ENCODE measurements at regions not wholly inside any gene's neighbourhood (a gene's known extent, or its start where the extent isn't known, plus 50 kb on each side); places are given as distances from the start of the nearest gene placed in this dataset.

GRCh38 chr6:14339711-14340584 is 222.4 kb downstream of the CD83 start:
- no peaks in the 10 kb centered on the region for H3K9me3 ChIP-seq
- H3K27me3 ChIP-seq: no peaks in the 10 kb centered on the region
- no peak overlapping the region for H3K4me3 ChIP-seq
- no peak overlapping the region for H3K27ac ChIP-seq
- intact Hi-C loops (cut with DNase I): no loop called here
- WGBS, 2 donors: 73 to 80% methylated on average over 4 of the region's 4 CpGs
- no peak for DNase-seq
- no peak for TF ChIP-seq CTCF (IDR thresholded peaks at IDR 0.05)
- no peak for TF ChIP-seq POLR2AphosphoS5 (IDR thresholded peaks at IDR 0.05)
- no peak for TF ChIP-seq EP300 (IDR thresholded peaks at IDR 0.05)
- no peak for TF ChIP-seq POLR2A (IDR thresholded peaks at IDR 0.05)
- H3K4me1 ChIP-seq: peaks cover 0 to 7% (median 0%) of the 10 kb centered on the region in 4 donors
- no peaks in the 10 kb centered on the region for H3K36me3 ChIP-seq

GRCh38 chr6:14344486-14344885 is 226.9 kb downstream of the CD83 start:
- intact Hi-C loops (cut with DNase I): no loop called here
- DNase-seq: no peak
- TF ChIP-seq EP300 (IDR thresholded peaks at IDR 0.05) (no peak), POLR2AphosphoS5 (IDR thresholded peaks at IDR 0.05) (no peak), POLR2A (IDR thresholded peaks at IDR 0.05) (no peak)
- no peaks in the 10 kb centered on the region for H3K36me3 ChIP-seq
- H3K9me3 ChIP-seq: no peaks in the 10 kb centered on the region
- H3K27me3 ChIP-seq: no peaks in the 10 kb centered on the region
- H3K4me3 ChIP-seq: no peak overlapping the region
- no peak overlapping the region for H3K27ac ChIP-seq
- WGBS, 2 donors: 84 to 94% methylated on average over 6 of the region's 6 CpGs
- H3K4me1 ChIP-seq: peaks cover 0 to 7% (median 0%) of the 10 kb centered on the region in 4 donors

GRCh38 chr6:14348389-14348788 is 230.8 kb downstream of the CD83 start:
- no peak for DNase-seq
- 70 to 91% methylated on average over 1 of the region's 1 CpG for WGBS, 2 donors
- H3K36me3 ChIP-seq: no peaks in the 10 kb centered on the region
- no peaks in the 10 kb centered on the region for H3K4me1 ChIP-seq
- no peak overlapping the region for H3K4me3 ChIP-seq
- H3K27me3 ChIP-seq: no peaks in the 10 kb centered on the region
- no peaks in the 10 kb centered on the region for H3K9me3 ChIP-seq
- TF ChIP-seq CTCF (IDR thresholded peaks at IDR 0.05) (no peak), EP300 (IDR thresholded peaks at IDR 0.05) (no peak), POLR2A (IDR thresholded peaks at IDR 0.05) (no peak), POLR2AphosphoS5 (IDR thresholded peaks at IDR 0.05) (no peak)
- intact Hi-C loops (cut with DNase I): no loop called here
- H3K27ac ChIP-seq: no peak overlapping the region

- no peak overlapping the region for H3K4me3 ChIP-seq
- peaks cover 0 to 2% (median under 1%) of the 10 kb centered on the region in 4 donors for H3K4me1 ChIP-seq
- H3K27me3 ChIP-seq: no peaks in the 10 kb centered on the region
- H3K36me3 ChIP-seq: no peaks in the 10 kb centered on the region
- H3K27ac ChIP-seq: no peak overlapping the region
- intact Hi-C loops (cut with DNase I): no loop called here
- no peak for DNase-seq
- no peaks in the 10 kb centered on the region for H3K9me3 ChIP-seq
- no peak for TF ChIP-seq POLR2A (IDR thresholded peaks at IDR 0.05)
- 51 to 52% methylated on average over 2 of the region's 2 CpGs for WGBS, 2 donors
These were observed 231.9 kb downstream of the CD83 start for GRCh38 chr6:14349507-14349906.

GRCh38 chr6:14350210-14350609 is 232.6 kb downstream of the CD83 start:
- no peak for DNase-seq
- no peaks in the 10 kb centered on the region for H3K36me3 ChIP-seq
- no peaks in the 10 kb centered on the region for H3K9me3 ChIP-seq
- WGBS, 2 donors: 90% methylated on average over 6 of the region's 6 CpGs
- H3K27ac ChIP-seq: no peak overlapping the region
- no peaks in the 10 kb centered on the region for H3K27me3 ChIP-seq
- TF ChIP-seq POLR2A (IDR thresholded peaks at IDR 0.05): no peak
- TF ChIP-seq EP300 (IDR thresholded peaks at IDR 0.05): no peak
- no peak for TF ChIP-seq POLR2AphosphoS5 (IDR thresholded peaks at IDR 0.05)
- intact Hi-C loops (cut with DNase I): no loop called here
- no peak overlapping the region for H3K4me3 ChIP-seq
- peaks cover 0 to 9% (median 8%) of the 10 kb centered on the region in 4 donors for H3K4me1 ChIP-seq

GRCh38 chr6:14353281-14353680 is 235.7 kb downstream of the CD83 start:
- no peak overlapping the region for H3K27ac ChIP-seq
- H3K4me1 ChIP-seq: peaks cover 0 to 12% (median 10%) of the 10 kb centered on the region in 4 donors
- no peak for TF ChIP-seq POLR2AphosphoS5 (IDR thresholded peaks at IDR 0.05)
- no peak for TF ChIP-seq CTCF (IDR thresholded peaks at IDR 0.05)
- TF ChIP-seq POLR2A (IDR thresholded peaks at IDR 0.05): no peak
- TF ChIP-seq EP300 (IDR thresholded peaks at IDR 0.05): no peak
- H3K36me3 ChIP-seq: no peaks in the 10 kb centered on the region
- no peak overlapping the region for H3K4me3 ChIP-seq
- DNase-seq: no peak
- no peaks in the 10 kb centered on the region for H3K9me3 ChIP-seq
- H3K27me3 ChIP-seq: no peaks in the 10 kb centered on the region
- 80 to 82% methylated on average over 3 of the region's 3 CpGs for WGBS, 2 donors
- intact Hi-C loops (cut with DNase I): no loop called here

All from sigmoid colon (tissue), 6 donors.